Parathyroid adenoma (tissue), 2 donors: ENCODE measurements at regions not wholly inside any gene's neighbourhood (a gene's known extent, or its start where the extent isn't known, plus 50 kb on each side); places are given as distances from the start of the nearest gene placed in this dataset.
"Not testable (repeated sequence)": the region's sequence is repeated elsewhere in the genome, so short reads cannot be mapped to it uniquely, and the experiment has no call there.

Source experiments
- H2AFZ ChIP-seq: fragments of 300-600 bp; sonication (generic); one replicate; pipeline ENCODE4 v1.7.0; 2017; ENCODE audit warnings: antibody characterized with exemption, mild to moderate bottlenecking
- H3K27ac ChIP-seq: fragments of 300-600 bp; sonication (generic); one replicate; pipeline ENCODE4 v1.7.0; 2017
- H3K27me3 ChIP-seq: fragments of 300-600 bp; sonication (generic); one replicate; pipeline ENCODE4 v1.7.0; 2017; ENCODE audit warnings: low read length; ENCODE audit not compliant: control insufficient read depth, insufficient read depth
- H3K36me3 ChIP-seq: fragments of 300-600 bp; sonication (generic); one replicate; pipeline ENCODE4 v1.7.0; 2017; ENCODE audit warnings: low read length; ENCODE audit not compliant: control insufficient read depth, insufficient read depth
- H3K4me1 ChIP-seq: fragments of 300-600 bp; sonication (generic); one replicate; pipeline ENCODE4 v1.7.0; 2017; ENCODE audit warnings: control low read depth
- H3K4me2 ChIP-seq: fragments of 300-600 bp; sonication (generic); one replicate; pipeline ENCODE4 v1.7.0; 2017; ENCODE audit warnings: low read length
- H3K4me3 ChIP-seq: fragments of 300-600 bp; sonication (generic); one replicate; pipeline ENCODE4 v1.7.0; 2017; ENCODE audit warnings: low read depth, low read length
- H3K79me2 ChIP-seq: fragments of 300-600 bp; sonication (generic); one replicate; pipeline ENCODE4 v1.7.0; 2017; ENCODE audit warnings: control low read depth
- H3K9ac ChIP-seq: fragments of 300-600 bp; sonication (generic); one replicate; pipeline ENCODE4 v1.7.0; 2017; ENCODE audit warnings: mild to moderate bottlenecking
- H3K9me3 ChIP-seq: fragments of 300-600 bp; sonication (generic); one replicate; pipeline ENCODE4 v1.7.0; 2017; ENCODE audit warnings: low read length; ENCODE audit not compliant: control insufficient read depth
- CTCF ChIP-seq: fragments of 300-600 bp; sonication (generic); IDR thresholded peaks from one replicate; pipeline ENCODE4 v1.7.0; 2017; ENCODE audit warnings: antibody characterized with exemption, mild to moderate bottlenecking
- donor health status: primary hyperparathyroidism.

GRCh38 chr13:44730851-44731250 lies 154.7 kb upstream of the TSC22D1 start:
- Histone ChIP-seq H3K9ac (no peak overlapping the region), H2AFZ (no peak overlapping the region), H3K36me3 (no peaks in the 10 kb centered on the region), H3K27ac (no peak overlapping the region), H3K9me3 (no peaks in the 10 kb centered on the region), H3K4me3 (no peak overlapping the region), H3K27me3 (no peaks in the 10 kb centered on the region), H3K79me2 (no peaks in the 10 kb centered on the region), H3K4me2 (no peak overlapping the region), H3K4me1 (peaks cover 3% of the 10 kb centered on the region)
- TF ChIP-seq CTCF, result no peak

GRCh38 chr13:44730099-44730498 lies 154.0 kb upstream of the TSC22D1 start:
- Histone ChIP-seq H3K27me3 (no peaks in the 10 kb centered on the region), H3K9me3 (no peaks in the 10 kb centered on the region), H2AFZ (no peak overlapping the region), H3K27ac (no peak overlapping the region), H3K4me1 (peaks cover 3% of the 10 kb centered on the region), H3K9ac (no peak overlapping the region), H3K36me3 (no peaks in the 10 kb centered on the region), H3K4me3 (no peak overlapping the region), H3K4me2 (no peak overlapping the region), H3K79me2 (no peaks in the 10 kb centered on the region)
- no peak for TF ChIP-seq CTCF

GRCh38 chr13:44727591-44727990 lies 151.5 kb upstream of the TSC22D1 start:
- not testable (repeated sequence) for H3K79me2 ChIP-seq, H3K4me3 ChIP-seq, H3K36me3 ChIP-seq, H3K27me3 ChIP-seq, H2AFZ ChIP-seq, H3K27ac ChIP-seq, H3K9ac ChIP-seq, H3K9me3 ChIP-seq, H3K4me2 ChIP-seq, H3K4me1 ChIP-seq

- Histone ChIP-seq H3K4me3 (no peak overlapping the region), H2AFZ (no peak overlapping the region), H3K36me3 (no peaks in the 10 kb centered on the region), H3K4me2 (no peak overlapping the region), H3K27me3 (no peaks in the 10 kb centered on the region), H3K9me3 (no peaks in the 10 kb centered on the region), H3K9ac (no peak overlapping the region), H3K27ac (no peak overlapping the region), H3K4me1 (no peaks in the 10 kb centered on the region), H3K79me2 (no peaks in the 10 kb centered on the region)
- no peak for TF ChIP-seq CTCF
Measured at GRCh38 chr13:44726778-44727177, 150.6 kb upstream of the TSC22D1 start.

- TF ChIP-seq CTCF, result no peak
- Histone ChIP-seq H3K27ac (no peak overlapping the region), H3K4me1 (no peaks in the 10 kb centered on the region), H3K27me3 (no peaks in the 10 kb centered on the region), H3K4me3 (no peak overlapping the region), H3K9ac (no peak overlapping the region), H3K4me2 (no peak overlapping the region), H3K9me3 (no peaks in the 10 kb centered on the region), H2AFZ (no peak overlapping the region), H3K36me3 (no peaks in the 10 kb centered on the region), H3K79me2 (no peaks in the 10 kb centered on the region)
Measured at GRCh38 chr13:44726214-44726613, 150.1 kb upstream of the TSC22D1 start.
